Natural killer cell (primary cell): ENCODE measurements at regions not wholly inside any gene's neighbourhood (a gene's known extent, or its start where the extent isn't known, plus 50 kb on each side); places are given as distances from the start of the nearest gene placed in this dataset.
A peak's percentile ranks its signal among the peaks of the same experiment; 100 is the strongest.

ENCODE experiments used
- ATAC-seq, 3 donors: fragments of 150-1000 bp in 2 of 3; fragments of 200-7000 bp in 1 of 3; cut with Tn5 transposase; 1 replicate in 1 of 3; 2 replicates in 2 of 3; pipeline ENCODE4 v1.10.0; 2021; ENCODE audit warnings: mild to moderate bottlenecking in 2 of 3, moderate library complexity in 2 of 3
- DNase-seq, 2 donors: peaks; one replicate each; pipeline versions ENCODE4 v3.0.0 to v3.0.0-alpha.2; 2013 to 2021; ENCODE audit warnings: mixed read lengths in 1 of 2
- H3K27ac ChIP-seq: one replicate; pipeline ENCODE4 v1.5.1; 2013; ENCODE audit warnings: mild to moderate bottlenecking, low read length
- H3K27me3 ChIP-seq: one replicate; pipeline ENCODE4 v1.6.1; 2013; ENCODE audit warnings: low read length; ENCODE audit not compliant: control insufficient read depth, insufficient read depth
- H3K36me3 ChIP-seq: one replicate; pipeline ENCODE4 v1.6.1; 2013; ENCODE audit warnings: low read length; ENCODE audit not compliant: control insufficient read depth, insufficient read depth
- H3K4me1 ChIP-seq: one replicate; pipeline ENCODE4 v1.6.1; 2013; ENCODE audit warnings: low read length; ENCODE audit not compliant: control insufficient read depth, insufficient read depth
- H3K4me3 ChIP-seq: one replicate; pipeline ENCODE4 v1.5.1; 2013; ENCODE audit warnings: low read length
- H3K9me3 ChIP-seq: one replicate; pipeline ENCODE4 v1.6.1; 2013; ENCODE audit warnings: low read length; ENCODE audit not compliant: control insufficient read depth, insufficient read depth
- H3K27ac Mint-ChIP-seq, 2 donors: one replicate each; pipeline ENCODE4 v1.8.0; 2022; ENCODE audit warnings: mild to moderate bottlenecking in 2 of 2, mixed read lengths in 2 of 2, moderate library complexity in 1 of 2
- H3K27me3 Mint-ChIP-seq, 2 donors: one replicate each; pipeline ENCODE4 v1.8.0; 2022; ENCODE audit warnings: low read depth in 2 of 2, mixed read lengths in 2 of 2
- H3K36me3 Mint-ChIP-seq: one replicate; pipeline ENCODE4 v1.8.0; 2022; ENCODE audit warnings: mixed read lengths
- H3K4me1 Mint-ChIP-seq, 2 donors: one replicate each; pipeline ENCODE4 v1.8.0; 2022; ENCODE audit warnings: mixed read lengths in 2 of 2
- H3K4me3 Mint-ChIP-seq: one replicate; pipeline ENCODE4 v1.8.0; 2022; ENCODE audit warnings: mild to moderate bottlenecking, moderate library complexity, mixed read lengths
- H3K9me3 Mint-ChIP-seq, 2 donors: one replicate each; pipeline ENCODE4 v1.8.0; 2022; ENCODE audit warnings: mixed read lengths in 2 of 2
- CTCF ChIP-seq: fragments of 200-600 bp; IDR thresholded peaks from one replicate; pipeline ENCODE4 v1.8.0; 2022; ENCODE audit warnings: antibody characterized with exemption
- WGBS: methylation state at CpG from one replicate; pipeline ENCODE4 v1.1.7; 2013; ENCODE audit warnings: missing lambda C conversion rate; ENCODE audit not compliant: insufficient coverage; 5-methylcytosine and 5-hydroxymethylcytosine counted together
- intact Hi-C: fragments of 100-400 bp; cut with micrococcal nuclease; formaldehyde crosslinking; loops from one replicate; pipeline ENCODE4 v1.14.2; 2022

- H3K9me3 Mint-ChIP-seq = no peaks in the 10 kb centered on the region
- no peak overlapping the region for H3K4me3 Mint-ChIP-seq
- peaks cover 6% of the 10 kb centered on the region in 2 donors for H3K4me1 Mint-ChIP-seq
- H3K27ac Mint-ChIP-seq = no peak overlapping the region
- Histone ChIP-seq H3K27ac (no peak overlapping the region), H3K4me3 (no peak overlapping the region), H3K27me3 (peaks cover 9% of the 10 kb centered on the region), H3K9me3 (no peaks in the 10 kb centered on the region), H3K36me3 (no peaks in the 10 kb centered on the region), H3K4me1 (no peaks in the 10 kb centered on the region)
- H3K27me3 Mint-ChIP-seq = peaks cover 32 to 39% of the 10 kb centered on the region in 2 donors
- no peak for TF ChIP-seq CTCF
- no peaks in the 10 kb centered on the region for H3K36me3 Mint-ChIP-seq
- intact Hi-C loops = no loop called here
- WGBS = 0% methylated on average over 4 of the region's 7 CpGs
- ATAC-seq (peak in 1 of 3 donors; percentile 43), DNase-seq (peak in 1 of 2 donors; percentile 9)
These were observed 133.6 kb upstream of the PRKCQ start for GRCh38 chr10:6713716-6714115.

GRCh38 chr10:6713120-6713519 is 133.0 kb upstream of the PRKCQ start:
- Histone ChIP-seq H3K9me3 (no peaks in the 10 kb centered on the region), H3K4me3 (no peak overlapping the region), H3K27me3 (peaks cover 9% of the 10 kb centered on the region), H3K27ac (no peak overlapping the region), H3K4me1 (no peaks in the 10 kb centered on the region), H3K36me3 (no peaks in the 10 kb centered on the region)
- intact Hi-C loops = no loop called here
- WGBS = 68% methylated on average over 6 of the region's 6 CpGs
- TF ChIP-seq CTCF = no peak
- no peak for DNase-seq
- H3K36me3 Mint-ChIP-seq = no peaks in the 10 kb centered on the region
- no peaks in the 10 kb centered on the region for H3K9me3 Mint-ChIP-seq
- peaks cover 31 to 39% of the 10 kb centered on the region in 2 donors for H3K27me3 Mint-ChIP-seq
- peaks cover 6% of the 10 kb centered on the region in 2 donors for H3K4me1 Mint-ChIP-seq
- ATAC-seq = no peak
- no peak overlapping the region for H3K4me3 Mint-ChIP-seq
- H3K27ac Mint-ChIP-seq = no peak overlapping the region

- 61% methylated on average over 15 of the region's 17 CpGs for WGBS
- no peak for DNase-seq
- peaks cover 6% of the 10 kb centered on the region in 2 donors for H3K4me1 Mint-ChIP-seq
- H3K36me3 Mint-ChIP-seq = no peaks in the 10 kb centered on the region
- Histone ChIP-seq H3K4me1 (no peaks in the 10 kb centered on the region), H3K27ac (no peak overlapping the region), H3K36me3 (no peaks in the 10 kb centered on the region), H3K27me3 (peaks cover 12% of the 10 kb centered on the region), H3K9me3 (no peaks in the 10 kb centered on the region), H3K4me3 (no peak overlapping the region)
- H3K27me3 Mint-ChIP-seq = peaks cover 26 to 43% of the 10 kb centered on the region in 2 donors
- no peak for ATAC-seq
- H3K4me3 Mint-ChIP-seq = no peak overlapping the region
- TF ChIP-seq CTCF = no peak
- intact Hi-C loops = no loop called here
- H3K27ac Mint-ChIP-seq = no peak overlapping the region
- H3K9me3 Mint-ChIP-seq = no peaks in the 10 kb centered on the region
These were observed 131.8 kb upstream of the PRKCQ start for GRCh38 chr10:6711881-6712280.

GRCh38 chr10:6711408-6711841 is 131.3 kb upstream of the PRKCQ start:
- no peak overlapping the region for H3K4me3 Mint-ChIP-seq
- H3K27ac Mint-ChIP-seq = no peak overlapping the region
- Histone ChIP-seq H3K27me3 (peaks cover 16% of the 10 kb centered on the region), H3K4me1 (no peaks in the 10 kb centered on the region), H3K9me3 (no peaks in the 10 kb centered on the region), H3K4me3 (no peak overlapping the region), H3K36me3 (no peaks in the 10 kb centered on the region), H3K27ac (no peak overlapping the region)
- H3K9me3 Mint-ChIP-seq = no peaks in the 10 kb centered on the region
- 69% methylated on average over 6 of the region's 6 CpGs for WGBS
- no peaks in the 10 kb centered on the region for H3K36me3 Mint-ChIP-seq
- ATAC-seq (no peak), DNase-seq (no peak)
- H3K4me1 Mint-ChIP-seq = peaks cover 6% of the 10 kb centered on the region in 2 donors
- H3K27me3 Mint-ChIP-seq = peaks cover 21 to 43% of the 10 kb centered on the region in 2 donors
- TF ChIP-seq CTCF = no peak
- intact Hi-C loops = no loop called here
